Pancreas (tissue), 10 donors: ENCODE measurements at regions not wholly inside any gene's neighbourhood (a gene's known extent, or its start where the extent isn't known, plus 50 kb on each side); places are given as distances from the start of the nearest gene placed in this dataset.

Experiments
- ATAC-seq, 4 donors: fragments of 200-7000 bp; cut with Tn5 transposase; one replicate each; pipeline versions ENCODE4 v1.8.0 to v1.9.1; 2020; ENCODE audit warnings: mild to moderate bottlenecking in 4 of 4, moderate library complexity in 4 of 4
- DNase-seq, 6 donors: peaks; one replicate each; pipeline ENCODE4 v3.0.0-alpha.2; 2020
- FAIRE-seq: peaks from 2 replicates; lab custom pipeline; 2012; peaks lifted over from hg19 to GRCh38; lab: Jason Lieb, UNC
- H3K27ac ChIP-seq, 4 donors: fragments of 200-600 bp; sonication (generic); 1 replicate in 3 of 4; 2 replicates in 1 of 4; pipeline versions ENCODE4 v1.5.0 to v1.8.0; 2020
- H3K27me3 ChIP-seq, 4 donors: fragments of 200-600 bp; one replicate each; pipeline ENCODE4 v1.8.0; 2021
- H3K36me3 ChIP-seq, 3 donors: fragments of 200-600 bp; sonication (generic) in 1 of 3; one replicate each; pipeline versions ENCODE4 v1.5.0 to v1.8.0; 2020 to 2021
- H3K4me1 ChIP-seq, 3 donors: fragments of 200-600 bp; one replicate each; pipeline ENCODE4 v1.8.0; 2021
- H3K4me3 ChIP-seq, 4 donors: fragments of 200-600 bp; sonication (generic) in 2 of 4; one replicate each; pipeline versions ENCODE4 v1.5.0 to v1.8.0; 2020 to 2021
- H3K9me3 ChIP-seq, 4 donors: fragments of 200-600 bp; one replicate each; pipeline ENCODE4 v1.8.0; 2021
- WGBS, 2 donors: extraction: QIAGEN DNeasy Blood & Tissue Kit; methylation state at CpG; one replicate each; pipeline ENCODE4 v1.1.7; 2013; 5-methylcytosine and 5-hydroxymethylcytosine counted together
- intact Hi-C, 3 donors: fragments of 100-400 bp; cut with DNase I; formaldehyde crosslinking; loops; one replicate each; pipeline versions ENCODE4 v1.11.1 to v1.14.2; 2022
- TF ChIP-seq, protein P1 (sequence below), 4 donors: fragments of 200-600 bp; sonication (generic) in 3 of 4; IDR thresholded peaks; one replicate each; pipeline versions ENCODE4 v1.5.0 to v1.8.0; 2021; ENCODE audit warnings: antibody characterized with exemption in 4 of 4
- donor health status: healthy with polysubstance abuse.
- donor health status: DM: no; HTN: no; CAD: no; lungs with moderate emphysema.
- donor health status: DM: no; HTN: no; CAD: no.
- donor health status: control.
- donor health status: control.
- donor health status: Bipolar disorder and iron deficiency.
- donor health status: DM: yes; HTN: yes; CAD: no.
- donor health status: DM: no; HTN: no; CAD: no.
- donor health status: DM: no; HTN: no; CAD: no.
- donor health status: DM: yes; HTN: yes; CAD: no.

DNA sequence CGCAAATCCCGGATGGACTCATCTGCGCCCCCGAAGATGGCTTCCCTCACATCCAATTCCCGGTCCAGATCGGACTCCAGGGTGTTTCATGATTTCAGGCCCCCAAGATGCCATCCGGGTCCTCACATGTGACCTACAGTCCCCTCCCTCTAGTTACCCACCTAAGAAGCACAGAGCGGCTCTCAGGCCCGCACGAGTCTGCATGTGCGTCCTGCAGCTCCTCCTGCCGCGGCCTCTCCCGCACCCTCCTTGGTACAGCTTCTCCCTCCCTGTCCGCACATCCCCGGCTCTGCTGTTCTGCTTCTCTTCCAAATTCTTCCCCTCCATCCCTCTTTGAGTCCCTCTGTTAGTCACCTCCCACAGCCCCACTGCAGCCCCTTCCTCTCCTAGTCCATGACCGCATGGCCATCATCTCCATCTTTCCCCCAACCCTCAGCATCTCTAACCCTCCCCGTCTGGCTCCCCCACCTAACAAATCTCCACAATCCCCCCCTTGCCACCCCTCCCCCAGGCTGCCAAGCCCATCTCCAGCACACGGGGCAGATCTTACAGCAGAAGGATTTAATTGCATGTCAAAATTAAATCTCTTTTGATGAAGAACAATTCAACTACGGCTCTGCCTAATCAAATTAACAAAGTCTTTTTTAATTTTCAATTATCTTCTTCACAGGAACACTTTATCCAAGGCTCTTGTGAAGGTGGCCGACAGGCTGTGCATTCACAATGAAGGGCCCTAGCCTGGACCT is 231.0 kb downstream of the RBFOX3 start:
- Histone ChIP-seq H3K4me3 (no peak overlapping the region), H3K27me3 (no peaks in the 10 kb centered on the region), H3K4me1 (no peaks in the 10 kb centered on the region), H3K9me3 (no peaks in the 10 kb centered on the region), H3K27ac (no peak overlapping the region), H3K36me3 (no peaks in the 10 kb centered on the region)
- DNase-seq (no peak), ATAC-seq (no peak), FAIRE-seq (no peak)
- intact Hi-C loops, result no loop called here
- 56 to 60% methylated on average over 21 of the region's 21 CpGs for WGBS, 2 donors
- TF ChIP-seq, protein P1, sequence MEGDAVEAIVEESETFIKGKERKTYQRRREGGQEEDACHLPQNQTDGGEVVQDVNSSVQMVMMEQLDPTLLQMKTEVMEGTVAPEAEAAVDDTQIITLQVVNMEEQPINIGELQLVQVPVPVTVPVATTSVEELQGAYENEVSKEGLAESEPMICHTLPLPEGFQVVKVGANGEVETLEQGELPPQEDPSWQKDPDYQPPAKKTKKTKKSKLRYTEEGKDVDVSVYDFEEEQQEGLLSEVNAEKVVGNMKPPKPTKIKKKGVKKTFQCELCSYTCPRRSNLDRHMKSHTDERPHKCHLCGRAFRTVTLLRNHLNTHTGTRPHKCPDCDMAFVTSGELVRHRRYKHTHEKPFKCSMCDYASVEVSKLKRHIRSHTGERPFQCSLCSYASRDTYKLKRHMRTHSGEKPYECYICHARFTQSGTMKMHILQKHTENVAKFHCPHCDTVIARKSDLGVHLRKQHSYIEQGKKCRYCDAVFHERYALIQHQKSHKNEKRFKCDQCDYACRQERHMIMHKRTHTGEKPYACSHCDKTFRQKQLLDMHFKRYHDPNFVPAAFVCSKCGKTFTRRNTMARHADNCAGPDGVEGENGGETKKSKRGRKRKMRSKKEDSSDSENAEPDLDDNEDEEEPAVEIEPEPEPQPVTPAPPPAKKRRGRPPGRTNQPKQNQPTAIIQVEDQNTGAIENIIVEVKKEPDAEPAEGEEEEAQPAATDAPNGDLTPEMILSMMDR (IDR thresholded peaks at IDR 0.05), result no peak

- no peak overlapping the region for H3K27ac ChIP-seq
- FAIRE-seq (no peak), ATAC-seq (no peak), DNase-seq (no peak)
- no peak overlapping the region for H3K4me3 ChIP-seq
- H3K9me3 ChIP-seq, result no peaks in the 10 kb centered on the region
- H3K27me3 ChIP-seq, result no peaks in the 10 kb centered on the region
- H3K4me1 ChIP-seq, result no peaks in the 10 kb centered on the region
- 31 to 43% methylated on average over 25 of the region's 25 CpGs for WGBS, 2 donors
- H3K36me3 ChIP-seq, result no peaks in the 10 kb centered on the region
- TF ChIP-seq, protein P1 (IDR thresholded peaks at IDR 0.05), result no peak
- intact Hi-C loops, result no loop called here
Measured at GRCh38 chr17:79377230-79377786, 233.5 kb downstream of the RBFOX3 start.

DNA sequence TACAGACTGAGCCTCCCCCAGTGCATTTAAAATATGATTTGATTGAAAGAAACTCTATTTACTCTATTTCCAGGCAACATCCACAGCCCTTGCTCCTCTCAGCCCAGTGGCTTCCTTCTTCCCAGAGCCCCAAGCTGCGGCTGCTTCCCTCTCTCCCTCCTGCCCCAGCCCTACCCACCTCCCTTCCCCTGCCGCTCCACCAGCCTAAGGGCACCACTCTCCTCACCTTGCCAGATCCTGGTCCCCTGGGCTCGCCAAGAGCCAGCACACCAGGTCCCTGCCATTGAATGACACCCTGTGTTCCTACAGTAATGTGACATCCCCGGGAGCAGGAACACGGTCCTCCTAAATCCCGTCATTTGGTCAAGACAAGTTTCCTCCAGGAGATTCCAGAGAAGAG is 236.0 kb downstream of the RBFOX3 start:
- ATAC-seq, result no peak
- H3K36me3 ChIP-seq, result no peaks in the 10 kb centered on the region
- no peaks in the 10 kb centered on the region for H3K27me3 ChIP-seq
- DNase-seq, result no peak
- TF ChIP-seq, protein P1 (IDR thresholded peaks at IDR 0.05), result no peak
- H3K9me3 ChIP-seq, result no peaks in the 10 kb centered on the region
- no peaks in the 10 kb centered on the region for H3K4me1 ChIP-seq
- intact Hi-C loops, result no loop called here
- no peak for FAIRE-seq
- no peak overlapping the region for H3K4me3 ChIP-seq
- no peak overlapping the region for H3K27ac ChIP-seq
- 24 to 44% methylated on average over 6 of the region's 6 CpGs for WGBS, 2 donors

DNA sequence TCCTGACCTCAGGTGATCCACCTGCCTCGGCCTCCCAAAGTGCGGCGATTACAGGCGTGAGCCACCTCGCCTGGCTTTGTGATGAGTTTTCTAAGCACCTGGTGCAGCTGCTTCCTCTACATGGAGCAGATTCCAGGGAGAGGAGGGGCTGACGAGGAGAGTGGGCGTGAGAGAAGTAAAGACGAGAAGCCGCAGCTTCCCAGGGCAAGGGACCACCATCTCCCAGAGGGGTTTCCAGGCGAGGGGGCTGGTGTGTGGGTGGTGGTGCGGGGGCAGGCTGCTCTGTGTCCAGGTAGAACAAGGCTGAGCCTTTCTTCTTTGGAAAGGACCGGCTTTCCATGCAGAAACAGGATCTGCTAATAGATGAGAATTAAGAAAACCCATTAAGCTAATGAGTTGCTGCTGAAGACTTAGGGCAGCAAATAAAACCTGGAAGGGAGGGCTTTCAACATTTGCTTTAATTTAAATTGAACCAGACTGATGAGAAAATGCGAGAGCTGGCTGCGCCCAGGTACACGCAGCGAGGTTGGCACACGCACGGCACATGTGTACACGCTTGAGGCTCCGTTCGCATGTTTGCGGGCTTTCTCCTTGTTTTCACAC is 236.7 kb downstream of the RBFOX3 start:
- intact Hi-C loops, result no loop called here
- no peaks in the 10 kb centered on the region for H3K9me3 ChIP-seq
- FAIRE-seq (no peak), DNase-seq (no peak), ATAC-seq (no peak)
- 52 to 55% methylated on average over 22 of the region's 22 CpGs for WGBS, 2 donors
- TF ChIP-seq, protein P1 (IDR thresholded peaks at IDR 0.05), result no peak
- no peak overlapping the region for H3K27ac ChIP-seq
- no peaks in the 10 kb centered on the region for H3K27me3 ChIP-seq
- no peak overlapping the region for H3K4me3 ChIP-seq
- H3K36me3 ChIP-seq, result no peaks in the 10 kb centered on the region
- H3K4me1 ChIP-seq, result no peaks in the 10 kb centered on the region
